Gastroesophageal sphincter (tissue), 4 donors: ENCODE measurements at regions not wholly inside any gene's neighbourhood (a gene's known extent, or its start where the extent isn't known, plus 50 kb on each side); places are given as distances from the start of the nearest gene placed in this dataset.

ENCODE experiments used
- ATAC-seq: fragments of 150-250 bp; one replicate; pipeline ENCODE4 v1.9.1; 2016; ENCODE audit warnings: mild to moderate bottlenecking, moderate library complexity
- H3K27ac ChIP-seq, 4 donors: fragments of 200-600 bp; sonication (generic) in 3 of 4; 1 replicate in 3 of 4; 2 replicates in 1 of 4; pipeline ENCODE4 v1.5.1; 2016 to 2019
- H3K27me3 ChIP-seq: fragments of 200-600 bp; sonication (generic); one replicate; pipeline ENCODE4 v1.5.1; 2019
- H3K36me3 ChIP-seq, 2 donors: fragments of 200-600 bp; sonication (generic); one replicate each; pipeline ENCODE4 v1.5.1; 2019; ENCODE audit warnings: control low read depth in 1 of 2
- H3K4me1 ChIP-seq, 3 donors: fragments of 200-600 bp; sonication (generic); 1 replicate in 2 of 3; 2 replicates in 1 of 3; pipeline ENCODE4 v1.5.1; 2016 to 2019; ENCODE audit warnings: control low read depth in 2 of 3
- H3K4me3 ChIP-seq, 2 donors: fragments of 200-600 bp; sonication (generic); one replicate each; pipeline ENCODE4 v1.5.1; 2019; ENCODE audit warnings: mild to moderate bottlenecking in 1 of 2, moderate library complexity in 1 of 2
- H3K9me3 ChIP-seq, 3 donors: fragments of 200-600 bp; sonication (generic); one replicate each; pipeline ENCODE4 v1.5.1; 2017 to 2019; ENCODE audit warnings: control low read depth in 2 of 3
- EP300 ChIP-seq: sonication (generic); formaldehyde crosslinking; IDR thresholded peaks from one replicate; pipeline ENCODE4 v1.6.1; 2017; ENCODE audit warnings: antibody characterized with exemption, mild to moderate bottlenecking
- POLR2A ChIP-seq, 2 donors: fragments of 450-650 bp; IDR thresholded peaks; one replicate each; pipeline ENCODE4 v1.6.1; 2017; ENCODE audit warnings: antibody characterized with exemption in 2 of 2, mild to moderate bottlenecking in 2 of 2, moderate library complexity in 1 of 2
- POLR2AphosphoS5 ChIP-seq: sonication (generic); formaldehyde crosslinking; IDR thresholded peaks from one replicate; pipeline ENCODE4 v1.6.1; 2017; ENCODE audit warnings: antibody characterized with exemption
- WGBS, 2 donors: methylation state at CpG; one replicate each; pipeline ENCODE4 v1.1.5; 2018; ENCODE audit warnings: low coverage in 1 of 2; 5-methylcytosine and 5-hydroxymethylcytosine counted together
- TF ChIP-seq, protein P1 (sequence below), 4 experiments: fragments of 200-600 bp in 2 of 4; fragments of 450-650 bp in 2 of 4; sonication (generic) in 1 of 4; IDR thresholded peaks; one replicate each; pipeline ENCODE4 v1.5.1; 2017 to 2019; ENCODE audit warnings: antibody characterized with exemption in 4 of 4, mild to moderate bottlenecking in 2 of 4, moderate library complexity in 2 of 4

DNA sequence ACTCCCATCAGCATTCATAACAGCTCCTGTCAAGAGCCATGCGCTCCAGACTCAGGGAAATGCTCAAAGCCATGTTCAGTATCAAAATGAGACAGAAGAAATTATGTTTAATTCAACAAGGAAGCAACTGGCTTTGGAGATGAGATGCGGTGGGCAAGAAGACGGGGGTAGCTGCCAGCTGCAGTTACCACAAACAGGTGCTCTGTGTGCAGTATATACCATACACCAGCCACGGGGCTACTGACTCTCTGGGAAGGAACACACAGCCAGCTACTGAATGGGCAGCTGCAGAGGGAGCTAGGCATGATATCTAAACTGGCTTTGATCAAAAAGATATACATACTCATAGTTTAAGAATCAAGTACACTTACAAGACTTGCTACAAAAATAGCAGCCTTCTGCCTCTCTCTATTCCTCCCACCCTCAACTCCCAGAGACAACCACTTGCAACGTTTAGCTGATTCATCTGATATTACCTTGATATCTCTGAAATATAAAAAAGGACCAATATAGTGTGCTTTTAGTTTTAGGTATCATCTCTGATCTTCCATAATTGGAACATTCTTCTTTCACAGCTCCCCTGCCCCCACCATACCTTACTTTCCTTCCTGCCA, 593.0 kb downstream of the UQCRFS1 start:
- H3K4me1 ChIP-seq: no peaks in the 10 kb centered on the region
- no peaks in the 10 kb centered on the region for H3K27me3 ChIP-seq
- H3K27ac ChIP-seq: no peak overlapping the region
- ATAC-seq: no peak
- 46 to 69% methylated on average over 3 to 4 of the region's 5 CpGs for WGBS, 2 donors
- no peaks in the 10 kb centered on the region for H3K36me3 ChIP-seq
- H3K9me3 ChIP-seq: peaks cover 0 to 12% (median 0%) of the 10 kb centered on the region in 3 donors
- no peak overlapping the region for H3K4me3 ChIP-seq
- TF ChIP-seq, protein P1, sequence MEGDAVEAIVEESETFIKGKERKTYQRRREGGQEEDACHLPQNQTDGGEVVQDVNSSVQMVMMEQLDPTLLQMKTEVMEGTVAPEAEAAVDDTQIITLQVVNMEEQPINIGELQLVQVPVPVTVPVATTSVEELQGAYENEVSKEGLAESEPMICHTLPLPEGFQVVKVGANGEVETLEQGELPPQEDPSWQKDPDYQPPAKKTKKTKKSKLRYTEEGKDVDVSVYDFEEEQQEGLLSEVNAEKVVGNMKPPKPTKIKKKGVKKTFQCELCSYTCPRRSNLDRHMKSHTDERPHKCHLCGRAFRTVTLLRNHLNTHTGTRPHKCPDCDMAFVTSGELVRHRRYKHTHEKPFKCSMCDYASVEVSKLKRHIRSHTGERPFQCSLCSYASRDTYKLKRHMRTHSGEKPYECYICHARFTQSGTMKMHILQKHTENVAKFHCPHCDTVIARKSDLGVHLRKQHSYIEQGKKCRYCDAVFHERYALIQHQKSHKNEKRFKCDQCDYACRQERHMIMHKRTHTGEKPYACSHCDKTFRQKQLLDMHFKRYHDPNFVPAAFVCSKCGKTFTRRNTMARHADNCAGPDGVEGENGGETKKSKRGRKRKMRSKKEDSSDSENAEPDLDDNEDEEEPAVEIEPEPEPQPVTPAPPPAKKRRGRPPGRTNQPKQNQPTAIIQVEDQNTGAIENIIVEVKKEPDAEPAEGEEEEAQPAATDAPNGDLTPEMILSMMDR (IDR thresholded peaks at IDR 0.05): no peak
- TF ChIP-seq POLR2A (IDR thresholded peaks at IDR 0.05): no peak
- TF ChIP-seq EP300: no peak

DNA sequence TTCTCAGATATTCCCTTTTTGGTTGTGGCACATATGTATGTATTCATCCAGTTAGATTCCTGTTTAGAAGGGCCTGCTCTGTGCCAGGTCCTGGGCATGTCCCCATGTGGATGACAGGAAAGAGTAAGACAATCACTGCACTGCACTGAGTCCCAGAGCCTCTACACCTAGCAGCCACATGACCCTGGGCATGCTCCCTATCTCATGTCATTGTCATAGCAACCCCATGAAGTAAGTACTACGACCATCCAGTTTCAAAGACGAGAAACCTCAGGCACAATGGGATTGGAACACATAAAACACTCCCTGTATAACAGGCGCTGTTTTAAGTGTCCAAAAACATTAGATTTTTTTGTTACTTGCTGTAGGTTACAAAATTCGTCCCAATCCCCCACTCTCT, 594.4 kb downstream of the UQCRFS1 start:
- WGBS, 2 donors: 63 to 71% methylated on average over 4 of the region's 4 CpGs
- no peaks in the 10 kb centered on the region for H3K36me3 ChIP-seq
- H3K4me3 ChIP-seq: no peak overlapping the region
- no peaks in the 10 kb centered on the region for H3K4me1 ChIP-seq
- TF ChIP-seq, protein P1 (IDR thresholded peaks at IDR 0.05): no peak
- TF ChIP-seq POLR2AphosphoS5: no peak
- TF ChIP-seq EP300: no peak
- TF ChIP-seq POLR2A (IDR thresholded peaks at IDR 0.05): no peak
- H3K27me3 ChIP-seq: no peaks in the 10 kb centered on the region
- peaks cover 0 to 26% (median 0%) of the 10 kb centered on the region in 3 donors for H3K9me3 ChIP-seq
- no peak for ATAC-seq
- H3K27ac ChIP-seq: no peak overlapping the region

DNA sequence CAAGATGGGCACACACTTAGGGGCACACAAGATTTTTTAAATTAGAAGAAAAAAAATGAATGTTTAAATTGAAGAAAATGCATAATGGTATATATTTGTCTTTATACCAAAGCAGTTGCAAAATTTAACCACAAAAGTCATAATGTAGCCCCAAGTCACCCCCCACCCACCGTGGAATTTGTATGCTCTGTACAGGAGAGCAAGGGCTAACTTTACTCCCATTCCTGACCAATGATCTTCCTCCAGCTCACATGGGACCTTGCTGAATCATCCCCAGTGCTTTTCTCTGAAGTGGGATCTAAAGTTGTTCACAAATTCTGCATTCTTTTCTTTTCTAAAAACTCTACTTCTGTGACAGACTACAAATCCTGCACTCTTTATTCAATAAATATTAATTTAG, 597.0 kb downstream of the UQCRFS1 start:
- Histone ChIP-seq H3K9me3 (peaks cover 0 to 35% (median 0%) of the 10 kb centered on the region in 3 donors), H3K36me3 (no peaks in the 10 kb centered on the region), H3K4me1 (no peaks in the 10 kb centered on the region), H3K27ac (no peak overlapping the region), H3K27me3 (no peaks in the 10 kb centered on the region), H3K4me3 (no peak overlapping the region)
- WGBS, 2 donors: 62 to 86% methylated on average over 1 of the region's 1 CpG
- TF ChIP-seq EP300 (no peak), POLR2AphosphoS5 (no peak), POLR2A (IDR thresholded peaks at IDR 0.05) (no peak)
- TF ChIP-seq, protein P1 (IDR thresholded peaks at IDR 0.05): no peak
- ATAC-seq: no peak

DNA sequence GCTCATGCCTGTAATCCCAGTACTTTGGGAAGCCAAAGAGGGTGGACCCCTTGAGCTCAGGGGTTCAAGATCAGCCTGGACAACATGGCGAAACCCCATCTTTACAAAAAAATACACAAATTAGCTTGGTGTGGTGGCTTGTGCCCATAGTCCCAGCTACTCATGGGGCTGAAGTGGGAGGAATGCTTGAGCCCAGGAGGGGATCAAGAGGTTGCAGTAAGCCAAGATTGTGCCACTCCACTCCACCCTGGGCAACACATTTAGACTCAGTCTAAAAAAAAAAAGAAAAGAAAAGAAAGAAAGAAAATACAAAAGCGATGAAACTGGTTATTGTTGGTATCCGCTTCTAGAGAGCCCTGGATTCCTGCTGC, 597.4 kb downstream of the UQCRFS1 start:
- 90 to 91% methylated on average over 2 to 3 of the region's 3 CpGs for WGBS, 2 donors
- Histone ChIP-seq H3K36me3 (no peaks in the 10 kb centered on the region), H3K27ac (no peak overlapping the region), H3K9me3 (peaks cover 0 to 35% (median 0%) of the 10 kb centered on the region in 3 donors), H3K4me1 (no peaks in the 10 kb centered on the region), H3K4me3 (no peak overlapping the region), H3K27me3 (no peaks in the 10 kb centered on the region)
- TF ChIP-seq EP300: no peak
- no peak for TF ChIP-seq POLR2AphosphoS5
- TF ChIP-seq, protein P1 (IDR thresholded peaks at IDR 0.05): no peak
- no peak for TF ChIP-seq POLR2A (IDR thresholded peaks at IDR 0.05)
- ATAC-seq: no peak
